ENCODE measurements at regions not wholly inside any gene's neighbourhood (a gene's known extent, or its start where the extent isn't known, plus 50 kb on each side); places are given as distances from the start of the nearest gene placed in this dataset.

DNA sequence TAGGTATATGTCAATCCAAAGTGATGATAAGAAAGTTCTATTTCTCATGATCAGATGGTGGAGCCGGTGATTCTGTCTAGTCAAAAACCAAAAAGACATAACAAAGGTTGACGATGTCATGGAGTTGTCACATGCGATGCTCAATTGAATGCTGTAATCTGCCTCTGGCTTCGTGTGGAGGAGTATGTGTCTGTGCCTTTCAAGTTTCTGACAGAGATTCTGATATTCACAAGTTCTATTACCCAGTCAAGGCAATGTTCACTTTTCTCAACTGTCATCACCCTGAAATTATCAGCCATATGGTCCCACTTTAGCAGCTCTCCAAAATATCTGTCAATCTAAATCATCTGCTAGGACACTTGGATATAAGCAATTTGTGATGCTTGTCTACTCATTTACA is 367.6 kb upstream of the PRR20A start (continued):
- TF ChIP-seq ZNF19 (tag by site-specific recombination; IDR thresholded peaks at IDR 0.05; ENCODE audit: low read depth): no peak
- TF ChIP-seq SP3 (tag by site-specific recombination; IDR thresholded peaks at IDR 0.05): no peak
- TF ChIP-seq MEIS1 (CRISPR knock-in tag; IDR thresholded peaks at IDR 0.05; ENCODE audit: borderline replicate concordance): no peak
- TF ChIP-seq ZNF600 (tag by site-specific recombination; IDR thresholded peaks at IDR 0.05): no peak
- no peak for TF ChIP-seq ZNF366 (tag by site-specific recombination; conservative IDR thresholded peaks at IDR 0.05)
- TF ChIP-seq ZNF433 (tag by site-specific recombination; IDR thresholded peaks at IDR 0.05; ENCODE audit: low read depth): no peak

DNA sequence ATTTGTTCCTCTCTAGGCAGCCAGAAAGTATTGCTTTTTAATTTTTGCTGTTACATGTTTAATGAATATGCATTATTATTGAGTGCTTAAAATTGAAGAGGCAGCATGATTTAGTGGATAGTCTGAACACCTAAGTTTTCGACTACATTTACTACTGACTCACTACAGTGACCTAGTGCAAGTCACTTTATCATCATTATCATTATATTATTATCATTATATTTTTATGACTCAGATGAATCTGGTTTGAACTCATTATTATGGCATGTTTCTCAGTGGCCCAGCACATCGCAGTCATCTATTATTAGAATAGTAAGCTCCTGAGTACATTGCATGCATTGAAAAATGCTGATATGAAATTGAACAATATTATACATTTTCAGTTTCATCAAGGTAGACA is 351.2 kb upstream of the PRR20A start:
- ChIA-PET CTCF (no interaction called here), POLR2A (no interaction called here)
- Histone ChIP-seq H3K4me3 (ENCODE audit: low read depth, low read length) (no peak overlapping the region), H3K27ac (ENCODE audit: extremely low read depth, low read depth, low read length) (no peak overlapping the region), H3K4me1 (ENCODE audit: control insufficient read depth, insufficient read depth, low read length) (no peaks in the 10 kb centered on the region), H3K36me3 (ENCODE audit: control insufficient read depth in 2 of 2, insufficient read depth in 1 of 2, low read length in 2 of 2) (no peaks in the 10 kb centered on the region), H3K9me3 (ENCODE audit: control insufficient read depth, insufficient read depth, low read depth, low read length) (no peaks in the 10 kb centered on the region)
- TF ChIP-seq ZNF654 (tag by site-specific recombination; IDR thresholded peaks at IDR 0.05; ENCODE audit: low read depth): no peak
- TF ChIP-seq KLF8 (tag by site-specific recombination; IDR thresholded peaks at IDR 0.05): no peak
- no peak for TF ChIP-seq ZFP37 (tag by site-specific recombination; IDR thresholded peaks at IDR 0.05)
- TF ChIP-seq, protein P1, sequence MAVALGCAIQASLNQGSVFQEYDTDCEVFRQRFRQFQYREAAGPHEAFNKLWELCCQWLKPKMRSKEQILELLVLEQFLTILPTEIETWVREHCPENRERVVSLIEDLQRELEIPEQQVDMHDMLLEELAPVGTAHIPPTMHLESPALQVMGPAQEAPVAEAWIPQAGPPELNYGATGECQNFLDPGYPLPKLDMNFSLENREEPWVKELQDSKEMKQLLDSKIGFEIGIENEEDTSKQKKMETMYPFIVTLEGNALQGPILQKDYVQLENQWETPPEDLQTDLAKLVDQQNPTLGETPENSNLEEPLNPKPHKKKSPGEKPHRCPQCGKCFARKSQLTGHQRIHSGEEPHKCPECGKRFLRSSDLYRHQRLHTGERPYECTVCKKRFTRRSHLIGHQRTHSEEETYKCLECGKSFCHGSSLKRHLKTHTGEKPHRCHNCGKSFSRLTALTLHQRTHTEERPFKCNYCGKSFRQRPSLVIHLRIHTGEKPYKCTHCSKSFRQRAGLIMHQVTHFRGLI (tag by site-specific recombination; IDR thresholded peaks at IDR 0.05): no peak
- no peak for TF ChIP-seq BCL11B (tag by site-specific recombination; IDR thresholded peaks at IDR 0.05; ENCODE audit: low read depth)
- TF ChIP-seq, protein P2, sequence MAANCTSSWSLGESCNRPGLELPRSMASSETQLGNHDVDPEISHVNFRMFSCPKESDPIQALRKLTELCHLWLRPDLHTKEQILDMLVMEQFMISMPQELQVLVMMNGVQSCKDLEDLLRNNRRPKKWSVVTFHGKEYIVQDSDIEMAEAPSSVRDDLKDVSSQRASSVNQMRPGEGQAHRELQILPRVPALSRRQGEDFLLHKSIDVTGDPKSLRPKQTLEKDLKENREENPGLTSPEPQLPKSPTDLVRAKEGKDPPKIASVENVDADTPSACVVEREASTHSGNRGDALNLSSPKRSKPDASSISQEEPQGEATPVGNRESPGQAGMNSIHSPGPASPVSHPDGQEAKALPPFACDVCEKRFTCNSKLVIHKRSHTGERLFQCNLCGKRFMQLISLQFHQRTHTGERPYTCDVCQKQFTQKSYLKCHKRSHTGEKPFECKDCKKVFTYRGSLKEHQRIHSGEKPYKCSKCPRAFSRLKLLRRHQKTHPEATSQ (tag by site-specific recombination; IDR thresholded peaks at IDR 0.05): no peak
- TF ChIP-seq, protein P3, sequence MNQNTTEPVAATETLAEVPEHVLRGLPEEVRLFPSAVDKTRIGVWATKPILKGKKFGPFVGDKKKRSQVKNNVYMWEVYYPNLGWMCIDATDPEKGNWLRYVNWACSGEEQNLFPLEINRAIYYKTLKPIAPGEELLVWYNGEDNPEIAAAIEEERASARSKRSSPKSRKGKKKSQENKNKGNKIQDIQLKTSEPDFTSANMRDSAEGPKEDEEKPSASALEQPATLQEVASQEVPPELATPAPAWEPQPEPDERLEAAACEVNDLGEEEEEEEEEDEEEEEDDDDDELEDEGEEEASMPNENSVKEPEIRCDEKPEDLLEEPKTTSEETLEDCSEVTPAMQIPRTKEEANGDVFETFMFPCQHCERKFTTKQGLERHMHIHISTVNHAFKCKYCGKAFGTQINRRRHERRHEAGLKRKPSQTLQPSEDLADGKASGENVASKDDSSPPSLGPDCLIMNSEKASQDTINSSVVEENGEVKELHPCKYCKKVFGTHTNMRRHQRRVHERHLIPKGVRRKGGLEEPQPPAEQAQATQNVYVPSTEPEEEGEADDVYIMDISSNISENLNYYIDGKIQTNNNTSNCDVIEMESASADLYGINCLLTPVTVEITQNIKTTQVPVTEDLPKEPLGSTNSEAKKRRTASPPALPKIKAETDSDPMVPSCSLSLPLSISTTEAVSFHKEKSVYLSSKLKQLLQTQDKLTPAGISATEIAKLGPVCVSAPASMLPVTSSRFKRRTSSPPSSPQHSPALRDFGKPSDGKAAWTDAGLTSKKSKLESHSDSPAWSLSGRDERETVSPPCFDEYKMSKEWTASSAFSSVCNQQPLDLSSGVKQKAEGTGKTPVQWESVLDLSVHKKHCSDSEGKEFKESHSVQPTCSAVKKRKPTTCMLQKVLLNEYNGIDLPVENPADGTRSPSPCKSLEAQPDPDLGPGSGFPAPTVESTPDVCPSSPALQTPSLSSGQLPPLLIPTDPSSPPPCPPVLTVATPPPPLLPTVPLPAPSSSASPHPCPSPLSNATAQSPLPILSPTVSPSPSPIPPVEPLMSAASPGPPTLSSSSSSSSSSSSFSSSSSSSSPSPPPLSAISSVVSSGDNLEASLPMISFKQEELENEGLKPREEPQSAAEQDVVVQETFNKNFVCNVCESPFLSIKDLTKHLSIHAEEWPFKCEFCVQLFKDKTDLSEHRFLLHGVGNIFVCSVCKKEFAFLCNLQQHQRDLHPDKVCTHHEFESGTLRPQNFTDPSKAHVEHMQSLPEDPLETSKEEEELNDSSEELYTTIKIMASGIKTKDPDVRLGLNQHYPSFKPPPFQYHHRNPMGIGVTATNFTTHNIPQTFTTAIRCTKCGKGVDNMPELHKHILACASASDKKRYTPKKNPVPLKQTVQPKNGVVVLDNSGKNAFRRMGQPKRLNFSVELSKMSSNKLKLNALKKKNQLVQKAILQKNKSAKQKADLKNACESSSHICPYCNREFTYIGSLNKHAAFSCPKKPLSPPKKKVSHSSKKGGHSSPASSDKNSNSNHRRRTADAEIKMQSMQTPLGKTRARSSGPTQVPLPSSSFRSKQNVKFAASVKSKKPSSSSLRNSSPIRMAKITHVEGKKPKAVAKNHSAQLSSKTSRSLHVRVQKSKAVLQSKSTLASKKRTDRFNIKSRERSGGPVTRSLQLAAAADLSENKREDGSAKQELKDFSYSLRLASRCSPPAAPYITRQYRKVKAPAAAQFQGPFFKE (tag by site-specific recombination; IDR thresholded peaks at IDR 0.05; ENCODE audit: borderline replicate concordance): no peak
- no peak for TF ChIP-seq ZSCAN23 (tag by site-specific recombination; IDR thresholded peaks at IDR 0.05)
- no peak for TF ChIP-seq ZNF292 (tag by site-specific recombination; IDR thresholded peaks at IDR 0.05; ENCODE audit: borderline replicate concordance, low read depth)
- TF ChIP-seq ZFP41 (tag by site-specific recombination; IDR thresholded peaks at IDR 0.05; ENCODE audit: borderline replicate concordance): no peak
- TF ChIP-seq ZNF830 (tag by site-specific recombination; IDR thresholded peaks at IDR 0.05; ENCODE audit: low read depth): no peak
- TF ChIP-seq ZNF473 (tag by site-specific recombination; IDR thresholded peaks at IDR 0.05): no peak
- TF ChIP-seq ZSCAN16 (tag by site-specific recombination; IDR thresholded peaks at IDR 0.05): no peak
- no peak for TF ChIP-seq SCRT2 (tag by site-specific recombination; IDR thresholded peaks at IDR 0.05)
- TF ChIP-seq ZNF391 (tag by site-specific recombination; IDR thresholded peaks at IDR 0.05; ENCODE audit: borderline replicate concordance, low read depth): no peak
- no peak for TF ChIP-seq ZNF341 (tag by site-specific recombination; IDR thresholded peaks at IDR 0.05; ENCODE audit: low read depth)
- TF ChIP-seq ZNF146 (tag by site-specific recombination; IDR thresholded peaks at IDR 0.05): no peak
